Limb (tissue), 2 donors: ENCODE measurements at regions not wholly inside any gene's neighbourhood (a gene's known extent, or its start where the extent isn't known, plus 50 kb on each side); places are given as distances from the start of the nearest gene placed in this dataset.
"Not testable (repeated sequence)": the region's sequence is repeated elsewhere in the genome, so short reads cannot be mapped to it uniquely, and the experiment has no call there.

ENCODE experiments used
- DNase-seq, 2 donors: peaks; one replicate each; pipeline ENCODE4 v3.0.0-alpha.2; 2016; ENCODE audit errors: extremely low spot score in 2 of 2

GRCh38 chr20:47854687-47855212, 69.5 kb upstream of the SULF2 start:
- DNase-seq: no peak

- DNase-seq: no peak
Observed at GRCh38 chr20:47851774-47852173, 66.5 kb upstream of the SULF2 start.

- DNase-seq: no peak
Observed at GRCh38 chr20:47850146-47850545, 64.9 kb upstream of the SULF2 start.

GRCh38 chr20:47849596-47849995, 64.3 kb upstream of the SULF2 start:
- DNase-seq: no peak

GRCh38 chr20:47849006-47849405, 63.7 kb upstream of the SULF2 start:
- DNase-seq: no peak

GRCh38 chr20:47848534-47848933, 63.3 kb upstream of the SULF2 start:
- not testable (repeated sequence) for DNase-seq

- DNase-seq: no peak
Observed at GRCh38 chr20:47847884-47848485, 62.7 kb upstream of the SULF2 start.

GRCh38 chr20:47847220-47847619, 61.9 kb upstream of the SULF2 start:
- DNase-seq: not testable (repeated sequence)

GRCh38 chr20:47846651-47847050, 61.4 kb upstream of the SULF2 start:
- DNase-seq: not testable (repeated sequence)

GRCh38 chr20:47845382-47845977, 60.2 kb upstream of the SULF2 start:
- not testable (repeated sequence) for DNase-seq

- not testable (repeated sequence) for DNase-seq
Observed at GRCh38 chr20:47844568-47844906, 59.3 kb upstream of the SULF2 start.

- no peak for DNase-seq
Observed at GRCh38 chr20:47843886-47844567, 58.7 kb upstream of the SULF2 start.

- peak in 1 of 2 donors; percentile 55 for DNase-seq
Observed at GRCh38 chr20:47842950-47843349, 57.7 kb upstream of the SULF2 start.

GRCh38 chr20:47842004-47842403, 56.7 kb upstream of the SULF2 start:
- DNase-seq: not testable (repeated sequence)

- DNase-seq: not testable (repeated sequence)
Observed at GRCh38 chr20:47836256-47836817, 51.1 kb upstream of the SULF2 start.
